NCI-H2029 treated with DMSO at 0.1 percent for 48 hours (cell line): ENCODE measurements at regions not wholly inside any gene's neighbourhood (a gene's known extent, or its start where the extent isn't known, plus 50 kb on each side); places are given as distances from the start of the nearest gene placed in this dataset.

Source experiments
- DNase-seq: peaks from one replicate; lab custom pipeline; 2025; lab: John Stamatoyannopoulos, UW

- DNase-seq: no peak
Measured at GRCh38 chr10:84784749-84785148, 456.4 kb downstream of the CCSER2 start.

GRCh38 chr10:84789026-84789425, 460.6 kb downstream of the CCSER2 start:
- DNase-seq: no peak

GRCh38 chr10:84798312-84798711, 469.9 kb downstream of the CCSER2 start:
- no peak for DNase-seq

DNA sequence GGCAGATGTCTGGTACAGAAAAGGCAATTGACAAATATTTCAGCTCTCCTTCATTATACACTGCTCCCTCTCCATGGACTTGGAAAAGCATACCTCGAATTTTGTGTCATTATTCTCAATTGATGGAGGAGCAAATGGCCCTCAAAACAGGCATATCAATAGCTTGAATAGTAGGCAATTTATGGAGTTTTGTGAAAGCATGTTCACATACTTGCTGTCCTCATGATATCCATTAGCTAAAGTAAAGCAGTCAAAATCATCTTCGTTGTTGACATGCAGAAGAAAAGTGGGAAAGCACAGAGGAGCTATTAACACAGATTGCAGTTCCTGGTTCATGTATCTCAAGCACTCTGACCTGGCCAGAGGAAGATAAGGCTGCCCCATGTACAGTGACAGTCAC, 472.8 kb downstream of the CCSER2 start:
- DNase-seq: no peak

GRCh38 chr10:84801916-84802315, 473.5 kb downstream of the CCSER2 start:
- no peak for DNase-seq

DNA sequence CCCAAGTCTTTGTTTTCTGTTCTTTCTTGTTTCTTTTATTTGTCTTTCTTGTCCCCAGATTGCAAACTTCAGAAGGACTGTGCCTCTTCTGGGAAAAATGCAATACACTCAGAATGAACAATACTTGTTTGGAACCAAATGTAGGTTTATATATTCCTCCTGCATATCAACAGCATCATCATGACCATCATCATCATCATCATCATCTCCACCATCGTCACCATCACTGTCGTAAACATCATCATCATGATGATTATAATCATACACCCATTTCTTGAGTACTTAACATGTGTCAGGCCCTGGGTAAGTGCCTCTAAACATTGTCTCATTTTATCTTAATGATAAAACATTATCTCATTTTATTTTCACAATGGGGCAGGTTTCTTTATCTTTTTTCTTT, 476.8 kb downstream of the CCSER2 start:
- DNase-seq: no peak

- DNase-seq: no peak
Measured at GRCh38 chr10:84811113-84811512, 482.7 kb downstream of the CCSER2 start.

- peak; percentile 43 for DNase-seq
Measured at GRCh38 chr10:84818961-84819360, 490.6 kb downstream of the CCSER2 start.

- DNase-seq: no peak
Measured at GRCh38 chr10:84820120-84820519, 491.7 kb downstream of the CCSER2 start.

DNA sequence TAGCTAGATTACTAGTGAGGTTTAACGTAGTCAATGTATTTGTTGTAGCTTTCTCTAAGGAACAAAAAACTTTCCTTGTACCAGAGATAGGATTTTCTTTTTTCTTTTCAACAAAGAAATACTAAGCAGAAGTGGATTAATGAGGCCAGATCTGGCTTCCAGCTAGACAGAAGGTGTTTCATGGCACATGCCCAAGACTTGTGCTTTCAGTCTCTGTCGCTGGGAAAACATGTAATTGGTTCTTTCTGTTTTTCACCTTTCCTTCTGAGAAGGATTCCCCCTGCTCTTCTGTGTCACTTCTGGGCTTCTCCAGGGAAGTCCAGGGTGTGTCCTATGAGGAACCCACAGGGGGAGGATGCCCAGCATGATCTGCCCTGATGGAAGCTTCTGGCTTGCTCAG, 492.2 kb downstream of the CCSER2 start:
- no peak for DNase-seq

DNA sequence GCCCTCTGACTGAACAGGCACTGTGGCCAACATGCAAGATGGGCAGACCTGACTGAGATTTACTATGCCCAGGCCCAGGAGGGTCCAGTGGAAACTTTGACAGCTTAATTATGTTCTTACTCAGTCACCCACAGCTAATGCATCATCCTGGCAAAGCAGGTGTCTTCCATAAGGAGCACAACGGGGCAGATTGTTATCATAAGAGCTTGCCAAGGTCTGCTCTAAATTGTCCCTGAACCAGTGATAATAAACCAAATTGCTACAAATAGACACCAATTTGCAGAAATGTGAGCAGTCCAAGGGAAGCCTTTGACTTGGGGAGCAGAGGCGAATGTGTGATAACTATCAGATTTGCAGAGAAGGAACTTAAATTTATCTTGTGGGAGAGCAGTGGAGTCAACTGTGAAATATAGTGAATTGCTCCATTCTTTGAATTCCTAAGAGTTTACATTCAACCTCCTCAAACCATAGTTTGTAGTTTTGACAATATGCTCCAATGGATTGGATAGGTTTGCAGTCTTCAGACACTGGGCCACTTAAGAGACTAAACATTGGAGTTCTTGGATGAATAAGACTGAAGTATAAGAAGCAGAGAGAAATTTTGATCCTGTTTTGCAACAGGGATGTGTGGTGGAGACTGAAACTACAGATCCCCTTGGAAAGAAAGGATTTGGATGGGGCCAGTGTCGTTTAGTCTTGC, 494.7 kb downstream of the CCSER2 start:
- DNase-seq: no peak

GRCh38 chr10:84824525-84824924, 496.1 kb downstream of the CCSER2 start:
- no peak for DNase-seq

DNA sequence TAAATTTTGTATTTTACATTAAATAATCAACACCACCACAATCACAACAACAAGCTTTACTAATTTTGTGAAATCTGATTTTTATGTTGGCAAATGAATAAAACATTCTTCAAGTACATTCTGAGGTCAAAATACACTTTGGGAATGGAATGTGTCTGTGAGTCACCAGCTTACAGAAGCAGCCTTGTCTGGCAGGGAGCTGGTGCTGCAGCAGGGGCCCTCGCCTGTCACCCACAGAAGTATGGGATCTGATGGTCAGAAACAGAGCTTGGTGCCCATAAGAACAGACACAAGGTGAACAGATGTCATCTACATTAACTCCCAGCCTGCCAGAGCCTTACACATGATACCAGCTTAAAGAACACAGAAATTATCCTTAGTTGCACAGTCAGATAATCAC, 496.9 kb downstream of the CCSER2 start:
- DNase-seq: no peak

GRCh38 chr10:84826704-84827103, 498.3 kb downstream of the CCSER2 start:
- DNase-seq: no peak

GRCh38 chr10:84829131-84829530, 500.7 kb downstream of the CCSER2 start:
- DNase-seq: no peak

GRCh38 chr10:84837041-84837812, 508.8 kb downstream of the CCSER2 start:
- no peak for DNase-seq

- DNase-seq: no peak
Measured at GRCh38 chr10:84837877-84838276, 509.5 kb downstream of the CCSER2 start.

DNA sequence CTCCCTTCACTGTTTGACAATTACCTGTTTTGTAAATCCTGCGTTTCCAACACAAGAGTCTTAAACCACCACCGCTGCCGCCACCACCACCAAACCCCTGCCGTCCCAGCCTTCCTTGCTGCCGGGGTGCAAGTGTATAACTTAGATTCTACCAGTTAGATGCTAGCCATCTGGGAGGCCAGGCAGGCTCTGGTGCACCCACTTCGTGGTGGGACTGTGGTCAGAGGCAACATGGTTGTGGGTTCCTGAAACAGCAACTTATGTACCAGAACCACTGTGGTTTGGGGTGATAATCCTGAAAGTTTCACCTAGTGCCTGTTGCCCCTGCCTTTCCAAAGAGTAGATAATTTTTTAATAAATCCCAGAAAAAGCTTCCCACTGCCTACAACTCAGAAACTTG, 510.5 kb downstream of the CCSER2 start:
- DNase-seq: no peak

- DNase-seq: no peak
Measured at GRCh38 chr10:84842593-84842992, 514.2 kb downstream of the CCSER2 start.

DNA sequence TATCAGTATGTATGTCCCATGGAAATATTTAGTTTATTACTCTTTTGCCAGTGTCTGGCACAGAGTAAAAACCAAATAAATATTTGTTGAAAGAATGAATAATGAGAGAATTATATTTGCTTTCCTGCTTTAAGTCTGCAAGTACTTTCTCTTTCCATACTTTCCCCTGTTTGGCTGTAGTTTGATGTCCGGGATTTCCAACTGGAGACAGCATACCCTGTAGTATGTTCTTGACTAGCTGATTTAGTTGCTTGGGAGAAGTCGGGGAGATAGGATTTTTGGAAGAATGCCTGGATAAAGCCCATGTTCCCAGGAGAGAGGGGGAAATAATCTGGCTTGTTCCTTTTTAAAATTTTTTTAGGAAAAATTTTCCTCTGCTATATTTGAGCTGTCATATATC, 516.1 kb downstream of the CCSER2 start:
- DNase-seq: no peak

GRCh38 chr10:84845628-84846261, 517.4 kb downstream of the CCSER2 start:
- no peak for DNase-seq

DNA sequence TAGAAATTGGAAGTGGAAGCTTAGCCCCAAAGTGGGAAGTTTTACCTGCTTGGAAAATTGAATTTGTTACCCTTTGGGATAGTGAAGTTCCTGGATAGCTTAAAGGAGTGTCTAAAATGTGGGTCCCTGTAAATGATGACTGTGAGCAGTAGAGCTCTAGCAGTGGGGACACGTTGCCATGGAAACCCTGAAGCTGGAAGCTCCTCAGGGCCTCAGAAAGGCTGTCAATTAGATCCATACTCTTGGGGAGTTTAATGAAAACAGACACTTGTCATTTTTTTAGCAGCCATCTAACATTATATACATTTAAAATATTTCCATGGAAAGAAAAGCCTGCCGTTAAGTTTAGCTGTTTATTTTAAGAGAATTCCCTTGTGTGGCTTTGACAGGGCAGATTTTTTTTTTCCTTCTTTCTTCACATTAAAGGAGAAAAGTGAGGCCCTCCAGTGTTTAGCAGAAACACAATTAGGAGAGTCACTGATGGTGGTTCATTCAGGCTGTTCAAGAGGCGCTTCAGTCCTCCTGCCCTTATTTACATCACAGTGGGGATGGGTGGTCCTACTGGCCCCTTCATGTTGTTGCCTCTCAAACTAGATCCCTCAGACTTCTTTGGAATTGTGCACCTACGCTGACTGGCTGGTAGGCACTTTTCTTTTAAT, 518.4 kb downstream of the CCSER2 start:
- DNase-seq: no peak

GRCh38 chr10:84848967-84849366, 520.6 kb downstream of the CCSER2 start:
- DNase-seq: no peak
